Neural progenitor cell (in vitro differentiated cells): ENCODE measurements at regions not wholly inside any gene's neighbourhood (a gene's known extent, or its start where the extent isn't known, plus 50 kb on each side); places are given as distances from the start of the nearest gene placed in this dataset.

Source experiments
- EZH2 ChIP-seq: fragments of 200-600 bp; sonication (generic); IDR thresholded peaks from 2 replicates; pipeline ENCODE4 v1.6.1; 2017; ENCODE audit warnings: antibody characterized with exemption, mild to moderate bottlenecking, moderate library complexity
- EZH2phosphoT487 ChIP-seq: fragments of 200-600 bp; sonication (generic); IDR thresholded peaks from 2 replicates; pipeline ENCODE4 v1.6.1; 2017; ENCODE audit warnings: antibody characterized with exemption
- TF ChIP-seq, protein P1 (sequence below): fragments of 200-600 bp; sonication (generic); IDR thresholded peaks from 2 replicates; pipeline ENCODE4 v1.5.1; 2017; ENCODE audit warnings: antibody characterized with exemption, mild to moderate bottlenecking

DNA sequence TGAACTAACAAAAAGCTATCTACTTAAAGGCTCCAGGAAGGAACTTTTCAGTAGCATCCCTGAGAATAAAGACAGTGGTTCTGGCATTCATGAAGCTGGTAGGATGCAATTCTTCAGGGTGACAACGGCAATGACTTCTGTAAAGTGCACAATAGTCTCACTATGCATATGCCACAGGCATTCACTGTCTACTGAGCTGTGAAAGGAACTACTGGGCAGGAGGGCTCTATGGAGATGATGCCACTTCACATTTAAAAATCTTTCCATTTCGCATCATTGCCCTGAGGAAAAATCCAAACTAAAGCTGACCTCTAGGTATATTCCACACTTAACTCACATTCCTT lies 2020.6 kb upstream of the PCDH20 start:
- TF ChIP-seq, protein P1, sequence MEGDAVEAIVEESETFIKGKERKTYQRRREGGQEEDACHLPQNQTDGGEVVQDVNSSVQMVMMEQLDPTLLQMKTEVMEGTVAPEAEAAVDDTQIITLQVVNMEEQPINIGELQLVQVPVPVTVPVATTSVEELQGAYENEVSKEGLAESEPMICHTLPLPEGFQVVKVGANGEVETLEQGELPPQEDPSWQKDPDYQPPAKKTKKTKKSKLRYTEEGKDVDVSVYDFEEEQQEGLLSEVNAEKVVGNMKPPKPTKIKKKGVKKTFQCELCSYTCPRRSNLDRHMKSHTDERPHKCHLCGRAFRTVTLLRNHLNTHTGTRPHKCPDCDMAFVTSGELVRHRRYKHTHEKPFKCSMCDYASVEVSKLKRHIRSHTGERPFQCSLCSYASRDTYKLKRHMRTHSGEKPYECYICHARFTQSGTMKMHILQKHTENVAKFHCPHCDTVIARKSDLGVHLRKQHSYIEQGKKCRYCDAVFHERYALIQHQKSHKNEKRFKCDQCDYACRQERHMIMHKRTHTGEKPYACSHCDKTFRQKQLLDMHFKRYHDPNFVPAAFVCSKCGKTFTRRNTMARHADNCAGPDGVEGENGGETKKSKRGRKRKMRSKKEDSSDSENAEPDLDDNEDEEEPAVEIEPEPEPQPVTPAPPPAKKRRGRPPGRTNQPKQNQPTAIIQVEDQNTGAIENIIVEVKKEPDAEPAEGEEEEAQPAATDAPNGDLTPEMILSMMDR = no peak
- no peak for TF ChIP-seq EZH2
- TF ChIP-seq EZH2phosphoT487 = no peak
